DND-41 (cell line): ENCODE measurements at regions not wholly inside any gene's neighbourhood (a gene's known extent, or its start where the extent isn't known, plus 50 kb on each side); places are given as distances from the start of the nearest gene placed in this dataset.

Experiments used
- CTCF ChIP-seq: IDR thresholded peaks from 2 replicates; pipeline ENCODE4 v1.5.1; 2012; ENCODE audit warnings: borderline replicate concordance, low read length, moderate library complexity, mild to moderate bottlenecking; ENCODE audit not compliant: poor library complexity, severe bottlenecking; ENCODE audit errors: extremely low read depth
- EZH2 ChIP-seq: IDR thresholded peaks from 3 replicates; pipeline ENCODE4 v1.6.1; 2012; ENCODE audit warnings: borderline replicate concordance, low read depth, mild to moderate bottlenecking, moderate library complexity, low read length, inconsistent platforms; ENCODE audit not compliant: severe bottlenecking

- TF ChIP-seq CTCF (peak; percentile 64), EZH2 (no peak)
Measured at GRCh38 chr5:15383469-15383868, 116.5 kb upstream of the FBXL7 start.
